DOHH2 (cell line): ENCODE measurements at regions not wholly inside any gene's neighbourhood (a gene's known extent, or its start where the extent isn't known, plus 50 kb on each side); places are given as distances from the start of the nearest gene placed in this dataset.

Experiments
- H3F3A ChIP-seq: fragments of 200-600 bp; sonication (generic), shearing (Covaris generic); 2 replicates; pipeline ENCODE4 v1.6.0; 2016; ENCODE audit warnings: antibody characterized with exemption, mild to moderate bottlenecking; ENCODE audit not compliant: control insufficient read depth, insufficient read depth
- H3K27ac ChIP-seq: fragments of 200-600 bp; sonication (generic); 2 replicates; pipeline ENCODE4 v1.5.1; 2014; ENCODE audit warnings: low read depth, mild to moderate bottlenecking, low read length, moderate library complexity
- H3K27me3 ChIP-seq: fragments of 200-600 bp; sonication (generic); 2 replicates; pipeline ENCODE4 v1.6.1; 2014; ENCODE audit warnings: mild to moderate bottlenecking, low read length, mixed read lengths; ENCODE audit not compliant: control insufficient read depth
- H3K36me3 ChIP-seq: fragments of 200-600 bp; sonication (generic); 2 replicates; pipeline ENCODE4 v1.6.1; 2014; ENCODE audit warnings: mild to moderate bottlenecking, low read length, moderate library complexity, mixed read lengths; ENCODE audit not compliant: control insufficient read depth
- H3K4me1 ChIP-seq: fragments of 200-600 bp; sonication (generic); 2 replicates; pipeline ENCODE4 v1.6.1; 2014; ENCODE audit warnings: mild to moderate bottlenecking, low read length, mixed read lengths; ENCODE audit not compliant: control insufficient read depth
- H3K4me2 ChIP-seq: fragments of 200-600 bp; sonication (generic); 2 replicates; pipeline ENCODE4 v1.6.0; 2014; ENCODE audit warnings: mild to moderate bottlenecking, low read length, moderate library complexity
- H3K4me3 ChIP-seq: fragments of 200-600 bp; sonication (generic); 2 replicates; pipeline ENCODE4 v1.5.1; 2014; ENCODE audit warnings: mild to moderate bottlenecking, low read length, mixed read lengths
- H3K79me2 ChIP-seq: fragments of 200-600 bp; sonication (generic); 2 replicates; pipeline ENCODE4 v1.6.1; 2014; ENCODE audit warnings: mild to moderate bottlenecking, low read length, mixed read lengths; ENCODE audit not compliant: control insufficient read depth
- H3K9me2 ChIP-seq: fragments of 200-600 bp; sonication (generic); replicated peaks from 2 replicates; pipeline ENCODE4 v1.6.1; 2014; ENCODE audit warnings: mild to moderate bottlenecking, low read length, mixed read lengths; ENCODE audit not compliant: control insufficient read depth
- H3K9me3 ChIP-seq: fragments of 200-600 bp; sonication (generic); 2 replicates; pipeline ENCODE4 v1.6.1; 2014; ENCODE audit warnings: antibody characterized with exemption, low read length, mixed read lengths; ENCODE audit not compliant: control insufficient read depth, insufficient read depth
- H4K20me1 ChIP-seq: fragments of 200-600 bp; sonication (generic); 2 replicates; pipeline ENCODE4 v1.6.0; 2014; ENCODE audit warnings: low read depth, mild to moderate bottlenecking, antibody characterized with exemption, low read length, moderate library complexity; ENCODE audit not compliant: control insufficient read depth, insufficient read depth
- EZH2phosphoT487 ChIP-seq: fragments of 200-600 bp; sonication (generic); IDR thresholded peaks from 2 replicates; pipeline ENCODE4 v1.6.1; 2017; ENCODE audit warnings: borderline replicate concordance, mild to moderate bottlenecking, antibody characterized with exemption, low read length, moderate library complexity, mixed read lengths
- TF ChIP-seq, protein P1 (sequence below): fragments of 200-600 bp; sonication (generic); IDR thresholded peaks from one replicate; pipeline ENCODE4 v1.5.1; 2014; ENCODE audit warnings: antibody characterized with exemption, mild to moderate bottlenecking, low read depth, low read length; ENCODE audit not compliant: poor library complexity, severe bottlenecking

- Histone ChIP-seq H3K4me1 (peaks cover 22% of the 10 kb centered on the region), H3K36me3 (no peaks in the 10 kb centered on the region), H3K27ac (no peak overlapping the region), H3K4me3 (no peak overlapping the region), H3K9me3 (no peaks in the 10 kb centered on the region), H3K79me2 (no peaks in the 10 kb centered on the region), H3K4me2 (no peak overlapping the region), H3F3A (no peaks in the 10 kb centered on the region), H4K20me1 (no peaks in the 10 kb centered on the region), H3K9me2 (no peaks in the 10 kb centered on the region), H3K27me3 (0 out of 2 replicates have a peak, but pooled peaks cover 2% of the 10 kb centered on the region)
- no peak for TF ChIP-seq EZH2phosphoT487
- TF ChIP-seq, protein P1, sequence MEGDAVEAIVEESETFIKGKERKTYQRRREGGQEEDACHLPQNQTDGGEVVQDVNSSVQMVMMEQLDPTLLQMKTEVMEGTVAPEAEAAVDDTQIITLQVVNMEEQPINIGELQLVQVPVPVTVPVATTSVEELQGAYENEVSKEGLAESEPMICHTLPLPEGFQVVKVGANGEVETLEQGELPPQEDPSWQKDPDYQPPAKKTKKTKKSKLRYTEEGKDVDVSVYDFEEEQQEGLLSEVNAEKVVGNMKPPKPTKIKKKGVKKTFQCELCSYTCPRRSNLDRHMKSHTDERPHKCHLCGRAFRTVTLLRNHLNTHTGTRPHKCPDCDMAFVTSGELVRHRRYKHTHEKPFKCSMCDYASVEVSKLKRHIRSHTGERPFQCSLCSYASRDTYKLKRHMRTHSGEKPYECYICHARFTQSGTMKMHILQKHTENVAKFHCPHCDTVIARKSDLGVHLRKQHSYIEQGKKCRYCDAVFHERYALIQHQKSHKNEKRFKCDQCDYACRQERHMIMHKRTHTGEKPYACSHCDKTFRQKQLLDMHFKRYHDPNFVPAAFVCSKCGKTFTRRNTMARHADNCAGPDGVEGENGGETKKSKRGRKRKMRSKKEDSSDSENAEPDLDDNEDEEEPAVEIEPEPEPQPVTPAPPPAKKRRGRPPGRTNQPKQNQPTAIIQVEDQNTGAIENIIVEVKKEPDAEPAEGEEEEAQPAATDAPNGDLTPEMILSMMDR, result no peak
These were observed 110.9 kb upstream of the COPS8 start for GRCh38 chr2:236974752-236975151.

GRCh38 chr2:236975766-236976165 is 109.9 kb upstream of the COPS8 start:
- no peaks in the 10 kb centered on the region for H3K79me2 ChIP-seq
- H3K4me1 ChIP-seq, result peaks cover 22% of the 10 kb centered on the region
- no peak overlapping the region for H3K4me3 ChIP-seq
- 0 out of 2 replicates have a peak, but pooled peaks cover 2% of the 10 kb centered on the region for H3K27me3 ChIP-seq
- no peaks in the 10 kb centered on the region for H3K9me2 ChIP-seq
- no peaks in the 10 kb centered on the region for H3K36me3 ChIP-seq
- no peaks in the 10 kb centered on the region for H3K9me3 ChIP-seq
- no peak overlapping the region for H3K4me2 ChIP-seq
- H3F3A ChIP-seq, result no peaks in the 10 kb centered on the region
- no peaks in the 10 kb centered on the region for H4K20me1 ChIP-seq
- no peak for TF ChIP-seq EZH2phosphoT487
- TF ChIP-seq, protein P1, result no peak
- no peak overlapping the region for H3K27ac ChIP-seq

DNA sequence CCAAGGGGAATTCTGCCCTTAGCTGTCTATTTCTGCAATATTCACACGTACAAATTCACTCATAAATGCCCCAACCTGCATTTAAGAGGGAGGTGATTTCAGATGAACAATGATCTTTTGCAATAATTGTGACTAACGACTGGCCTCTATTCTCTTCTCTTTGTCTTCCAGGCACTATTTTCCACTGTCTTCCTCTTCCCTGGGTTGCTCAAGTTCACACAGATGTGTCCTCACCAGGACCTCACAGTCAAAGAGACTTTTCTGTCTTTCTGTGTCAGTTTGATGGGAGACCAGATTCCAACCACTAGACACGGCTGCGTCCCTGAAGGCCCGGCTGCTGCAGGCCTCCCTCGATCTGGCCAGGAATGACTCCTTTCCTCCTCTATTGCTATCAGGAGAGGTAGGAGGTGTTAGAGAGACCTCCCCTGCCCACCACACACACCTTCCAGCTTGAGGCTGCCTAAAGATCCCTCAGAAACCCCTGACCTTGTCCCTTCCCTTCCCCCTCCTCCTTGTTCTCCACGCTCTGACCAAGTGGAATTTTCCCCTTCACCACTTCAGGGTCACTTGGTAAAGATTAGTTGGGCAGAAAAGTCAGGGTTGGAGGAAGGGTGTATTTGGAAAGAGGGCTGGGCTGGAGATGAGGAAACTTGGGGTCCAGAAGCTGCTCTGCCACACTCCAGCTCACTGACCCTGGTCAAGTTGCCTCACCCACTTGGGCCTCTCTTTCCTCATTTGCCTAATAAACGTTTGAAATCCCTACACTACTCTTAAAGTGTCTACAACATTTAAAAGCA is 109.2 kb upstream of the COPS8 start:
- no peaks in the 10 kb centered on the region for H3F3A ChIP-seq
- no peak overlapping the region for H3K27ac ChIP-seq
- no peaks in the 10 kb centered on the region for H3K9me3 ChIP-seq
- no peaks in the 10 kb centered on the region for H3K36me3 ChIP-seq
- no peak overlapping the region for H3K4me2 ChIP-seq
- no peaks in the 10 kb centered on the region for H3K79me2 ChIP-seq
- peaks cover 22% of the 10 kb centered on the region for H3K4me1 ChIP-seq
- no peaks in the 10 kb centered on the region for H4K20me1 ChIP-seq
- H3K9me2 ChIP-seq, result no peaks in the 10 kb centered on the region
- no peak for TF ChIP-seq EZH2phosphoT487
- TF ChIP-seq, protein P1, result no peak
- H3K4me3 ChIP-seq, result no peak overlapping the region
- H3K27me3 ChIP-seq, result 0 out of 2 replicates have a peak, but pooled peaks cover 2% of the 10 kb centered on the region
